CD14-positive monocyte (primary cell): ENCODE measurements at regions not wholly inside any gene's neighbourhood (a gene's known extent, or its start where the extent isn't known, plus 50 kb on each side); places are given as distances from the start of the nearest gene placed in this dataset.

ENCODE experiments used
- DNase-seq, 3 donors: peaks; one replicate each; pipeline ENCODE4 v3.0.0-alpha.2; 2011 to 2022
- H2AFZ ChIP-seq: 2 replicates; pipeline ENCODE4 v1.6.0; 2012; ENCODE audit warnings: mild to moderate bottlenecking, low read depth, low read length, inconsistent platforms; ENCODE audit not compliant: insufficient read depth, poor library complexity, severe bottlenecking
- H3K27ac ChIP-seq, 2 donors: 1 replicate in 1 of 2; 2 replicates in 1 of 2; pipeline ENCODE4 v1.5.1; 2012 to 2013; ENCODE audit warnings: low read length in 2 of 2, control low read depth in 1 of 2, inconsistent platforms in 1 of 2, low read depth in 1 of 2, mild to moderate bottlenecking in 1 of 2
- H3K27me3 ChIP-seq, 2 donors: one replicate each; pipeline versions ENCODE4 v1.6.0 to v1.6.1; 2011 to 2013; ENCODE audit warnings: low read length in 2 of 2; ENCODE audit not compliant: control insufficient read depth in 2 of 2, insufficient read depth in 2 of 2
- H3K36me3 ChIP-seq, 2 donors: replicated peaks in 1 of 2; 1 replicate in 1 of 2; 2 replicates in 1 of 2; pipeline versions ENCODE4 v1.5.1 to v1.6.1; 2012 to 2013; ENCODE audit warnings: low read length in 2 of 2, control low read depth in 1 of 2, inconsistent platforms in 1 of 2, mild to moderate bottlenecking in 1 of 2; ENCODE audit not compliant: insufficient read depth in 2 of 2, control insufficient read depth in 1 of 2
- H3K4me1 ChIP-seq, 2 donors: 1 replicate in 1 of 2; 2 replicates in 1 of 2; pipeline versions ENCODE4 v1.5.1 to v1.6.1; 2012 to 2013; ENCODE audit warnings: low read length in 2 of 2, control low read depth in 1 of 2, inconsistent platforms in 1 of 2, mild to moderate bottlenecking in 1 of 2, moderate library complexity in 1 of 2; ENCODE audit not compliant: insufficient read depth in 2 of 2, control insufficient read depth in 1 of 2
- H3K4me2 ChIP-seq: replicated peaks from 2 replicates; pipeline ENCODE3; 2012; ENCODE audit warnings: low read length, moderate library complexity, mild to moderate bottlenecking; ENCODE audit not compliant: poor library complexity, severe bottlenecking; ENCODE audit errors: extremely low read depth
- H3K4me3 ChIP-seq, 3 experiments: fragments of 200-600 bp in 1 of 3; sonication (generic) in 1 of 3; replicated peaks in 1 of 3; 1 replicate in 2 of 3; 2 replicates in 1 of 3; pipeline ENCODE4 v1.5.1; 2011 to 2013; ENCODE audit warnings: low read length in 3 of 3, mild to moderate bottlenecking in 3 of 3, control low read depth in 2 of 3, low read depth in 2 of 3, inconsistent platforms in 1 of 3, moderate library complexity in 1 of 3
- H3K79me2 ChIP-seq: 2 replicates; pipeline ENCODE4 v1.6.0; 2012; ENCODE audit warnings: mild to moderate bottlenecking, control low read depth, inconsistent platforms, low read length, moderate library complexity; ENCODE audit not compliant: insufficient read depth
- H3K9ac ChIP-seq: 2 replicates; pipeline ENCODE4 v1.6.0; 2017; ENCODE audit warnings: low read length, mild to moderate bottlenecking; ENCODE audit not compliant: insufficient read depth, poor library complexity, severe bottlenecking
- H3K9me3 ChIP-seq, 2 donors: replicated peaks in 1 of 2; 1 replicate in 1 of 2; 2 replicates in 1 of 2; pipeline versions ENCODE4 v1.5.1 to v1.6.1; 2012 to 2013; ENCODE audit warnings: low read length in 2 of 2, control low read depth in 1 of 2; ENCODE audit not compliant: control insufficient read depth in 1 of 2, insufficient read depth in 1 of 2
- H4K20me1 ChIP-seq: 2 replicates; pipeline ENCODE4 v1.6.0; 2012; ENCODE audit warnings: mild to moderate bottlenecking, low read length, control low read depth, moderate library complexity; ENCODE audit not compliant: insufficient read depth
- H3K27ac Mint-ChIP-seq, 7 donors: one replicate each; pipeline ENCODE4 v1.8.0; 2020; ENCODE audit warnings: mild to moderate bottlenecking in 7 of 7, mixed read lengths in 7 of 7, moderate library complexity in 6 of 7, inconsistent platforms in 2 of 7
- H3K27me3 Mint-ChIP-seq, 3 donors: one replicate each; pipeline ENCODE4 v1.8.0; 2021 to 2022; ENCODE audit warnings: low read depth in 3 of 3, mild to moderate bottlenecking in 3 of 3, mixed read lengths in 3 of 3, moderate library complexity in 3 of 3, inconsistent platforms in 1 of 3
- H3K36me3 Mint-ChIP-seq, 2 donors: one replicate each; pipeline ENCODE4 v1.8.0; 2020; ENCODE audit warnings: mixed read lengths in 2 of 2, inconsistent platforms in 1 of 2, mild to moderate bottlenecking in 1 of 2
- H3K4me1 Mint-ChIP-seq: one replicate; pipeline ENCODE4 v1.8.0; 2020; ENCODE audit warnings: mild to moderate bottlenecking, mixed read lengths
- H3K4me3 Mint-ChIP-seq, 2 donors: one replicate each; pipeline ENCODE4 v1.8.0; 2020; ENCODE audit warnings: mild to moderate bottlenecking in 2 of 2, mixed read lengths in 2 of 2, moderate library complexity in 1 of 2
- H3K9me3 Mint-ChIP-seq, 7 donors: one replicate each; pipeline ENCODE4 v1.8.0; 2020 to 2022; ENCODE audit warnings: mixed read lengths in 7 of 7, mild to moderate bottlenecking in 6 of 7, moderate library complexity in 6 of 7, inconsistent platforms in 2 of 7
- CTCF ChIP-seq: fragments of 200-600 bp; IDR thresholded peaks from one replicate; pipeline ENCODE4 v1.8.0; 2022; ENCODE audit warnings: antibody characterized with exemption, mild to moderate bottlenecking
- WGBS: methylation state at CpG from one replicate; pipeline ENCODE4 v1.1.5; 2013; ENCODE audit warnings: missing lambda C conversion rate; ENCODE audit not compliant: insufficient coverage; 5-methylcytosine and 5-hydroxymethylcytosine counted together
- intact Hi-C, 2 donors: fragments of 100-400 bp; cut with micrococcal nuclease; formaldehyde crosslinking; loops; one replicate each; pipeline versions ENCODE4 v1.15.0 to v1.15.1; 2023

- peaks cover 9 to 20% (median 12%) of the 10 kb centered on the region in 7 donors for H3K9me3 Mint-ChIP-seq
- H3K4me1 Mint-ChIP-seq, result peaks cover 13% of the 10 kb centered on the region
- Histone ChIP-seq H3K4me1 (peaks cover 0 to 6% of the 10 kb centered on the region in 2 donors), H3K27me3 (no peaks in the 10 kb centered on the region), H3K4me2 (no peak overlapping the region), H4K20me1 (no peaks in the 10 kb centered on the region), H3K9ac (no peak overlapping the region), H3K9me3 (peaks cover 0 to 6% of the 10 kb centered on the region in 2 donors), H3K36me3 (no peaks in the 10 kb centered on the region), H3K79me2 (no peaks in the 10 kb centered on the region), H3K4me3 (no peak overlapping the region), H3K27ac (no peak overlapping the region), H2AFZ (no peak overlapping the region)
- no peak for DNase-seq
- 97% methylated on average over 9 of the region's 15 CpGs for WGBS
- H3K36me3 Mint-ChIP-seq, result no peaks in the 10 kb centered on the region
- peaks cover 4 to 13% (median 9%) of the 10 kb centered on the region in 3 donors for H3K27me3 Mint-ChIP-seq
- H3K4me3 Mint-ChIP-seq, result no peak overlapping the region
- H3K27ac Mint-ChIP-seq, result no peak overlapping the region
- intact Hi-C loops, result no loop called here
- TF ChIP-seq CTCF, result no peak
Measured at GRCh38 chr16:79407461-79408135, 192.9 kb downstream of the MAF start.

GRCh38 chr16:79407005-79407404, 193.5 kb downstream of the MAF start:
- Histone ChIP-seq H3K4me1 (peaks cover 0 to 6% of the 10 kb centered on the region in 2 donors), H3K27me3 (no peaks in the 10 kb centered on the region), H3K27ac (no peak overlapping the region), H3K4me3 (no peak overlapping the region), H4K20me1 (no peaks in the 10 kb centered on the region), H3K9me3 (peaks cover 0 to 6% of the 10 kb centered on the region in 2 donors), H3K79me2 (no peaks in the 10 kb centered on the region), H3K36me3 (no peaks in the 10 kb centered on the region), H3K9ac (no peak overlapping the region), H2AFZ (no peak overlapping the region), H3K4me2 (no peak overlapping the region)
- Mint-ChIP-seq H3K4me3 (no peak overlapping the region), H3K27ac (no peak overlapping the region), H3K36me3 (no peaks in the 10 kb centered on the region), H3K9me3 (peaks cover 9 to 20% (median 12%) of the 10 kb centered on the region in 7 donors), H3K4me1 (peaks cover 13% of the 10 kb centered on the region), H3K27me3 (peaks cover 4 to 13% (median 9%) of the 10 kb centered on the region in 3 donors)
- WGBS, result 100% methylated on average over 4 of the region's 12 CpGs
- TF ChIP-seq CTCF, result no peak
- DNase-seq, result no peak
- intact Hi-C loops, result no loop called here
